Breast epithelium (tissue), 3 donors: ENCODE measurements at regions not wholly inside any gene's neighbourhood (a gene's known extent, or its start where the extent isn't known, plus 50 kb on each side); places are given as distances from the start of the nearest gene placed in this dataset.

Source experiments
- POLR2A ChIP-seq: fragments of 450-650 bp; IDR thresholded peaks from one replicate; pipeline ENCODE4 v1.6.1; 2016; ENCODE audit warnings: antibody characterized with exemption, mild to moderate bottlenecking, moderate library complexity
- TF ChIP-seq, protein P1 (sequence below), 3 donors: fragments of 450-650 bp; IDR thresholded peaks; one replicate each; pipeline ENCODE4 v1.5.1; 2016 to 2017; ENCODE audit warnings: antibody characterized with exemption in 3 of 3, mild to moderate bottlenecking in 3 of 3, moderate library complexity in 3 of 3

DNA sequence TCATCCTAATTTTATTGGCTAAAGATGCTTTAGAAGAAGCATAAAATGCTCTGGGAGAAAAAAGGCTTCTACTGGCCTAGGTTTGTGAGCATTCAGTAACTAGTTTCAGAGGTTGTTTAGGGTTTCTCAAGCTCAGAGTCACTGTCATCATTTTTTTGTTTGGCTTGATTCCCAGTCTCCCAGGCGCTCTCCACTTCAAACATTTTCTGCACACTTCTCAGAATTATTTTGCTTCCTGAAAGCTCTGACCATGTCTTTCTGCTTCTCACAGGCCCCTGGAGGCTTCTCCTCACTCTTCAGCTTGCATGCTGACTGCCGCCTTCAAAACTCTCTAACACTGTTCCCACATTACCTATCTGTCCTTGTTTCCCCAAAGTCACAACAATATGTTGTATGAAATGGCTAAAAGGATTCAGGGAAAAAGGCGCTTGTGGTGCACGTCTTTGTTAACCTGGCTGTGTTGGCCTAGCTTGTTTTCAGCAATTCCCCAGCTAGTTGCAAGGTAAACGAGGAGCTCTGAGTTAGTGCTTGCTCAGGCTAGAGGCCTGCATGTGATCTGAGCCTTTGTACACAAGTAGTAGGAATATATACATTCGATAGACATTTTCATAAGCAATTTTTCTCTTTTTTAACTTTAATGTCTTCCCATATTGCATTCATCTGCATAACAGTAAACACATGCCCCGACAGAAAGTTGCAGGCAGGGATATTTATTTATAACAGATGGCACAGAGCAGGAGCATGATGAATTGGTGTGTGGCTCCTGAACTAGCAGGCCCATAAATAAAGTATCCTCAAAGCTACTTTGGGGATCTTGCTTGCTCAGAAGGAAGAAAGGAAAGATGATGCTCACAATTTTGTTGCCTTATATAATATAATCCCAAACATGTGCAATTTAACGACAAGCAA is 129.2 kb upstream of the DPH6 start:
- TF ChIP-seq, protein P1, sequence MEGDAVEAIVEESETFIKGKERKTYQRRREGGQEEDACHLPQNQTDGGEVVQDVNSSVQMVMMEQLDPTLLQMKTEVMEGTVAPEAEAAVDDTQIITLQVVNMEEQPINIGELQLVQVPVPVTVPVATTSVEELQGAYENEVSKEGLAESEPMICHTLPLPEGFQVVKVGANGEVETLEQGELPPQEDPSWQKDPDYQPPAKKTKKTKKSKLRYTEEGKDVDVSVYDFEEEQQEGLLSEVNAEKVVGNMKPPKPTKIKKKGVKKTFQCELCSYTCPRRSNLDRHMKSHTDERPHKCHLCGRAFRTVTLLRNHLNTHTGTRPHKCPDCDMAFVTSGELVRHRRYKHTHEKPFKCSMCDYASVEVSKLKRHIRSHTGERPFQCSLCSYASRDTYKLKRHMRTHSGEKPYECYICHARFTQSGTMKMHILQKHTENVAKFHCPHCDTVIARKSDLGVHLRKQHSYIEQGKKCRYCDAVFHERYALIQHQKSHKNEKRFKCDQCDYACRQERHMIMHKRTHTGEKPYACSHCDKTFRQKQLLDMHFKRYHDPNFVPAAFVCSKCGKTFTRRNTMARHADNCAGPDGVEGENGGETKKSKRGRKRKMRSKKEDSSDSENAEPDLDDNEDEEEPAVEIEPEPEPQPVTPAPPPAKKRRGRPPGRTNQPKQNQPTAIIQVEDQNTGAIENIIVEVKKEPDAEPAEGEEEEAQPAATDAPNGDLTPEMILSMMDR (IDR thresholded peaks at IDR 0.05): no peak
- TF ChIP-seq POLR2A: no peak
